ENCODE measurements at regions not wholly inside any gene's neighbourhood (a gene's known extent, or its start where the extent isn't known, plus 50 kb on each side); places are given as distances from the start of the nearest gene placed in this dataset.

DNA sequence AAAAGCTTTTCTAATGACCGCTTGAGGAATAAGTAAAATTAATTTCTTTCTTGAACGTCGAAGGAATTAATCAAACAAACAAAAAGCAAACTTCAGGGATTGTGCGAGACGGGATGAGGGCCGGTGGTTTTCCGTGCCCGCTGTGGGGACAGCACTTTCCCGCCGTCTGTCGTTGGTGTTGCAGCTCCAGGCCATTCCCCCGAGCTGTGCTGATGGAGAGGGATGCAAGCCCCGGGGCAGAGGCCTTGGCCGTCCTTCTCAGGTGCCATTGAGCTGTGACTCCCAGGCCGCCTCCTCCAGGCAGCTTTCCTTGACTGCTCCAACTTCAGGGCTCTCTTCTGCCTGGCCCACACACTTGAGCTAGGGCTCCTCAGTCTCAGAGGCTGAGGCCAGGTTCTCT lies 109.0 kb upstream of the C14orf180 start (continued):
- TF ChIP-seq, protein P1, sequence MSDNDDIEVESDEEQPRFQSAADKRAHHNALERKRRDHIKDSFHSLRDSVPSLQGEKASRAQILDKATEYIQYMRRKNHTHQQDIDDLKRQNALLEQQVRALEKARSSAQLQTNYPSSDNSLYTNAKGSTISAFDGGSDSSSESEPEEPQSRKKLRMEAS (CRISPR knock-in tag; IDR thresholded peaks at IDR 0.05), result no peak
- TF ChIP-seq ZNF121 (CRISPR knock-in tag; IDR thresholded peaks at IDR 0.05) (no peak), ZNF416 (CRISPR knock-in tag; IDR thresholded peaks at IDR 0.05) (no peak)

DNA sequence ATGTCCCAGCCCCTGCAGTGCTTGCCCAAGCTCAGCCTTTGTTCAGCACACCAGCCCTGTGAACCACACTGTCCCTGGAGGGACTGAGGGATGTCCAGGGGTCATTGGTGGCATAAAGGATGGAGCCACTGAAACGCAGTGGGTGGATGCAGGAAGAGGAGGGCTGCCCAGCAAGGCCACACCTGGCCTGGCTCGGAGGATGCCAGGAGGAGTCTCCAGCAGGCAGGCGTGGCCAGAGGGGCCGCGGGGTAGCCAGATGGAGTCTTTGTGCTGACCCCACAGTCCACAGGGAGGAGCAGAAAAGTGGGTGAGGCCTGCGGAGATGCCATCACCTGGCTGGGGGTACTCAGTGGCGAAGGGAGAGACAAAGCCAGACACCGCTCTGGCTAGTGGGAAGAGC lies 108.5 kb upstream of the C14orf180 start:
- Mint-ChIP-seq H3K4me1 (0 out of 2 replicates have a peak, but pooled peaks cover 4% of the 10 kb centered on the region), H3K4me3 (no peak overlapping the region), H3K9me3 (peaks cover 13% of the 10 kb centered on the region), H3K36me3 (no peaks in the 10 kb centered on the region), H3K27me3 (ENCODE audit: low read depth) (no peaks in the 10 kb centered on the region; the same call in 1 of the 2 replicates), H3K27ac (no peak overlapping the region)
- ChIA-PET POLR2A (no interaction called here), CTCF (no interaction called here)
- TF ChIP-seq ZBTB21 (CRISPR knock-in tag; IDR thresholded peaks at IDR 0.05; ENCODE audit: borderline replicate concordance) (no peak), ZNF138 (CRISPR knock-in tag; conservative IDR thresholded peaks at IDR 0.05) (no peak), ESRRA (CRISPR knock-in tag; IDR thresholded peaks at IDR 0.05; ENCODE audit: borderline replicate concordance) (no peak), TP53 (CRISPR knock-in tag; IDR thresholded peaks at IDR 0.05) (no peak), MXD4 (CRISPR knock-in tag; IDR thresholded peaks at IDR 0.05; ENCODE audit: borderline replicate concordance) (no peak)
- TF ChIP-seq, protein P2, sequence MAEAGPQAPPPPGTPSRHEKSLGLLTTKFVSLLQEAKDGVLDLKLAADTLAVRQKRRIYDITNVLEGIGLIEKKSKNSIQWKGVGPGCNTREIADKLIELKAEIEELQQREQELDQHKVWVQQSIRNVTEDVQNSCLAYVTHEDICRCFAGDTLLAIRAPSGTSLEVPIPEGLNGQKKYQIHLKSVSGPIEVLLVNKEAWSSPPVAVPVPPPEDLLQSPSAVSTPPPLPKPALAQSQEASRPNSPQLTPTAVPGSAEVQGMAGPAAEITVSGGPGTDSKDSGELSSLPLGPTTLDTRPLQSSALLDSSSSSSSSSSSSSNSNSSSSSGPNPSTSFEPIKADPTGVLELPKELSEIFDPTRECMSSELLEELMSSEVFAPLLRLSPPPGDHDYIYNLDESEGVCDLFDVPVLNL (CRISPR knock-in tag; IDR thresholded peaks at IDR 0.05; ENCODE audit: borderline replicate concordance, low read depth), result no peak
- TF ChIP-seq, protein P3, sequence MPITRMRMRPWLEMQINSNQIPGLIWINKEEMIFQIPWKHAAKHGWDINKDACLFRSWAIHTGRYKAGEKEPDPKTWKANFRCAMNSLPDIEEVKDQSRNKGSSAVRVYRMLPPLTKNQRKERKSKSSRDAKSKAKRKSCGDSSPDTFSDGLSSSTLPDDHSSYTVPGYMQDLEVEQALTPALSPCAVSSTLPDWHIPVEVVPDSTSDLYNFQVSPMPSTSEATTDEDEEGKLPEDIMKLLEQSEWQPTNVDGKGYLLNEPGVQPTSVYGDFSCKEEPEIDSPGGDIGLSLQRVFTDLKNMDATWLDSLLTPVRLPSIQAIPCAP (CRISPR knock-in tag; IDR thresholded peaks at IDR 0.05), result no peak
- TF ChIP-seq, protein P4, sequence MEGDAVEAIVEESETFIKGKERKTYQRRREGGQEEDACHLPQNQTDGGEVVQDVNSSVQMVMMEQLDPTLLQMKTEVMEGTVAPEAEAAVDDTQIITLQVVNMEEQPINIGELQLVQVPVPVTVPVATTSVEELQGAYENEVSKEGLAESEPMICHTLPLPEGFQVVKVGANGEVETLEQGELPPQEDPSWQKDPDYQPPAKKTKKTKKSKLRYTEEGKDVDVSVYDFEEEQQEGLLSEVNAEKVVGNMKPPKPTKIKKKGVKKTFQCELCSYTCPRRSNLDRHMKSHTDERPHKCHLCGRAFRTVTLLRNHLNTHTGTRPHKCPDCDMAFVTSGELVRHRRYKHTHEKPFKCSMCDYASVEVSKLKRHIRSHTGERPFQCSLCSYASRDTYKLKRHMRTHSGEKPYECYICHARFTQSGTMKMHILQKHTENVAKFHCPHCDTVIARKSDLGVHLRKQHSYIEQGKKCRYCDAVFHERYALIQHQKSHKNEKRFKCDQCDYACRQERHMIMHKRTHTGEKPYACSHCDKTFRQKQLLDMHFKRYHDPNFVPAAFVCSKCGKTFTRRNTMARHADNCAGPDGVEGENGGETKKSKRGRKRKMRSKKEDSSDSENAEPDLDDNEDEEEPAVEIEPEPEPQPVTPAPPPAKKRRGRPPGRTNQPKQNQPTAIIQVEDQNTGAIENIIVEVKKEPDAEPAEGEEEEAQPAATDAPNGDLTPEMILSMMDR (IDR thresholded peaks at IDR 0.05), result no peak
- no peak for DNase-seq (ENCODE audit: low spot score)
- ATAC-seq, result no peak

DNA sequence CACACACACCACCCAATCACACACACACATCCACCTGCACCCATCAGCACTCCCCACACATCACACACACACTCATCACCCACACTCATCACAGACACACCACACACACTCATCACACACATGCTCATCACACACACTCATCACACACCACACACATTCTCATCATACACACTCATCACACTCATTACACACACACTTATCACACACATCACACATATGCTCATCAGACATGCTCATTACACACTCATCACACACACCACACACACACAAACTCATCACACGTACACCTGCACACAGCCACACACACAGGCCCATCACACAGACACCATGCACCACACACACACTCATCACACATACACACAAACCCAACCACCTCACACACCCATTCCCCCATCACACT lies 107.5 kb upstream of the C14orf180 start:
- H3K9me3 Mint-ChIP-seq, result peaks cover 13% of the 10 kb centered on the region
- CTCF ChIA-PET, result interaction anchor here (0.5 to 3.3 kb wide), 7 partner anchors 10 to 101 kb away, joined by 3 to 29 read pairs (median 7); no protein-coding TSS in a partner anchor
- POLR2A ChIA-PET, result no interaction called here
- no peak overlapping the region for H3K4me3 Mint-ChIP-seq
- no peak overlapping the region for H3K27ac Mint-ChIP-seq
- no peaks in the 10 kb centered on the region; the same call in 1 of the 2 replicates for H3K27me3 Mint-ChIP-seq (ENCODE audit: low read depth)
- DNase-seq (ENCODE audit: low spot score) (no peak), ATAC-seq (no peak)
- 0 out of 2 replicates have a peak, but pooled peaks cover 4% of the 10 kb centered on the region for H3K4me1 Mint-ChIP-seq
- TF ChIP-seq IRF2 (CRISPR knock-in tag; IDR thresholded peaks at IDR 0.05; ENCODE audit: borderline replicate concordance, low read depth) (no peak), ZNF396 (CRISPR knock-in tag; IDR thresholded peaks at IDR 0.05; ENCODE audit: borderline replicate concordance) (no peak), TCF7 (CRISPR knock-in tag; IDR thresholded peaks at IDR 0.05; ENCODE audit: low read depth) (no peak), KAT7 (CRISPR knock-in tag; IDR thresholded peaks at IDR 0.05; ENCODE audit: borderline replicate concordance) (no peak), NFYB (CRISPR knock-in tag; conservative IDR thresholded peaks at IDR 0.05; ENCODE audit: low read depth) (no peak), JUN (CRISPR knock-in tag; IDR thresholded peaks at IDR 0.05) (no peak), CBFB (CRISPR knock-in tag; IDR thresholded peaks at IDR 0.05; ENCODE audit: low read depth) (no peak), ZNF671 (CRISPR knock-in tag; IDR thresholded peaks at IDR 0.05) (no peak)
- TF ChIP-seq, protein P5, sequence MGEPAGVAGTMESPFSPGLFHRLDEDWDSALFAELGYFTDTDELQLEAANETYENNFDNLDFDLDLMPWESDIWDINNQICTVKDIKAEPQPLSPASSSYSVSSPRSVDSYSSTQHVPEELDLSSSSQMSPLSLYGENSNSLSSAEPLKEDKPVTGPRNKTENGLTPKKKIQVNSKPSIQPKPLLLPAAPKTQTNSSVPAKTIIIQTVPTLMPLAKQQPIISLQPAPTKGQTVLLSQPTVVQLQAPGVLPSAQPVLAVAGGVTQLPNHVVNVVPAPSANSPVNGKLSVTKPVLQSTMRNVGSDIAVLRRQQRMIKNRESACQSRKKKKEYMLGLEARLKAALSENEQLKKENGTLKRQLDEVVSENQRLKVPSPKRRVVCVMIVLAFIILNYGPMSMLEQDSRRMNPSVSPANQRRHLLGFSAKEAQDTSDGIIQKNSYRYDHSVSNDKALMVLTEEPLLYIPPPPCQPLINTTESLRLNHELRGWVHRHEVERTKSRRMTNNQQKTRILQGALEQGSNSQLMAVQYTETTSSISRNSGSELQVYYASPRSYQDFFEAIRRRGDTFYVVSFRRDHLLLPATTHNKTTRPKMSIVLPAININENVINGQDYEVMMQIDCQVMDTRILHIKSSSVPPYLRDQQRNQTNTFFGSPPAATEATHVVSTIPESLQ (CRISPR knock-in tag; IDR thresholded peaks at IDR 0.05), result no peak
- no peaks in the 10 kb centered on the region for H3K36me3 Mint-ChIP-seq

All from WTC11 (cell line).